ENCODE measurements at regions not wholly inside any gene's neighbourhood (a gene's known extent, or its start where the extent isn't known, plus 50 kb on each side); places are given as distances from the start of the nearest gene placed in this dataset.

DNA sequence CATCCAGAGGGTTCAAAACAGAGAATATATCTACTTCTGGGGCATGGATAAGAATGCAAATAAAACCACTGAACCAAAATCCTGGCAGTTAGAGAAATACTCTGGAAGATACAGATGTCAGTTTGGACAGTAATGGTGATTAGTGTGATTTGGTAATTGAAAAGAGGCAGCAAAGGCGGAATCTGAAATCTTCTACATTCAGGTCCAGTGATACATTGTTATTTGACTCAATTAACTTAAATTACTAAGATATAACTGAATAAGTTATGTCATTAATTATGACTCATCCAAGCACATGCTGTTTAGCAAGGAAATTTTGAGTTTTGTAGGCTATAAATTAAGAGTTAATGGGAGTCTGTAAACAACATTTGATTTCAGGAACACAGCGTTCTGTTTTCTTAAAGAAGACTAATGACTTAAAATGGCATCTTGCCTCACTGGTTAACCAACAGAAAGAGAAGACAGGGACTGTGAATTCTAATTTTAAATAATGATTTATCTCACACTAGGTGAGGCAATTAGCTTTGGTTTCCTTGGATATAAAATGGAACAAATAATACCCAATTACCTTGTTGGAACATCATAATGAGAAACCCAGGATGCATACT lies 937.1 kb downstream of the PDHA2 start:
- DNase-seq (ENCODE audit: low spot score) = no peak
- TF ChIP-seq, protein P1, sequence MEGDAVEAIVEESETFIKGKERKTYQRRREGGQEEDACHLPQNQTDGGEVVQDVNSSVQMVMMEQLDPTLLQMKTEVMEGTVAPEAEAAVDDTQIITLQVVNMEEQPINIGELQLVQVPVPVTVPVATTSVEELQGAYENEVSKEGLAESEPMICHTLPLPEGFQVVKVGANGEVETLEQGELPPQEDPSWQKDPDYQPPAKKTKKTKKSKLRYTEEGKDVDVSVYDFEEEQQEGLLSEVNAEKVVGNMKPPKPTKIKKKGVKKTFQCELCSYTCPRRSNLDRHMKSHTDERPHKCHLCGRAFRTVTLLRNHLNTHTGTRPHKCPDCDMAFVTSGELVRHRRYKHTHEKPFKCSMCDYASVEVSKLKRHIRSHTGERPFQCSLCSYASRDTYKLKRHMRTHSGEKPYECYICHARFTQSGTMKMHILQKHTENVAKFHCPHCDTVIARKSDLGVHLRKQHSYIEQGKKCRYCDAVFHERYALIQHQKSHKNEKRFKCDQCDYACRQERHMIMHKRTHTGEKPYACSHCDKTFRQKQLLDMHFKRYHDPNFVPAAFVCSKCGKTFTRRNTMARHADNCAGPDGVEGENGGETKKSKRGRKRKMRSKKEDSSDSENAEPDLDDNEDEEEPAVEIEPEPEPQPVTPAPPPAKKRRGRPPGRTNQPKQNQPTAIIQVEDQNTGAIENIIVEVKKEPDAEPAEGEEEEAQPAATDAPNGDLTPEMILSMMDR (IDR thresholded peaks at IDR 0.05) = no peak

DNA sequence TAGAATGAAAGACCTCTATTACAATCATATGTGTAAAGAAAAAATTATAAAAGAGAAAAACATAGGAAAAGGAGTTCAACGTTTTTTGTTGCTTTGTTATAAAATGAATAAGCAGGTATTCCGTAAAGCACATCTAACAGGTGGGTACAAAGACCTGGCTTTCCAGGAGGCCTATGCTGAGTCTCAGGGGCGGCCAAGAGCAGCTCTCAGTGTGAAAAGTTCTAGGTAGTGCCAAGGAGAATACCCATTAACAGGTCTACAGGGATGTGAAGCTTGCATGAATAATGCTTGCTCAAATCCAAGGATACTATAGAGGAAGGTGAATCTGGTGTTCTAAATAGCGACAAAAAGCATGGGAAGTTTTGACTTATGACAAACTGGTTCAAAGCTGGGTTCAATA lies 944.4 kb downstream of the PDHA2 start:
- TF ChIP-seq, protein P1 (IDR thresholded peaks at IDR 0.05) = no peak
- ATAC-seq (ENCODE audit: low FRiP score) = no peak
- DNase-seq (ENCODE audit: low spot score) = no peak

More for the DNA sequence above, 937.1 kb downstream of the PDHA2 start:
- peak; percentile 73 for ATAC-seq (ENCODE audit: low FRiP score)

DNA sequence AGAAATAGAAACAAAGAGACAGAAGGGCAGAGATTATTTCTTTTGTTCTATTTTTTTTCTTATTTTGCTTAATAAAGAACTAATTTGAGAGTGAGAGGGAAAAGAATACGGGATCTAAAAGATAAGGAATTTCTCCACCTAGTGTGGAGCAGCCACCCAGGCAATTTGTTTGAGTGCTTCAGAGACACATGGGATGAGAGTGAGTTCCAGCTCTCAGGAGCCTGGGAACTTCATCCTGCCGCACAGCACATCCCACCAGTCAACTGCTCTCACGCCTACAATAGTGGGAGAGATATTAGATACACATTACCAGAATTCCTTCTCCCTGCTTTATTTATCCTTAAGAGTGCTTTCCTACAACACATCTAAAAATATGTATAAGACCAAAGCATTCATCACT lies 946.4 kb downstream of the PDHA2 start:
- DNase-seq (ENCODE audit: low spot score) = no peak
- TF ChIP-seq, protein P1 (IDR thresholded peaks at IDR 0.05) = no peak
- ATAC-seq (ENCODE audit: low FRiP score) = no peak

DNA sequence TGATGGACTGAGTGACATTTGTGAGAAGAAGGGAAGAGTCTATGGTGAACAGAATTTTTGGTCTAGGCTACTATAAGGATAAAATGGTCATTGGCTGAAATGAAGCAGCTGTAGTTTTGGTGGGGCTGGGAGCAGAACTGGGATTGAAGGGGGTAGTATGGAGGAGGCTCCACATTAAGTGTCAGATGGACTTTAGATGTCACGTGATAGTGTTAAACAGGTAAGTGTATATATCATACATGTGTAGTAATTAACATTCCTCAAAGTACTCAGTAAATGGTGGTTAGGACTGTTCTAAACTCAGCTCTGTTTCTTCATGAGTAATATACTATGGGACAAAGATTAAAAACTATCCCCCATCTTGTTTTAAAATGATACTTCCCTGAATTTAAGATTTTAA lies 947.9 kb downstream of the PDHA2 start:
- ATAC-seq (ENCODE audit: low FRiP score) (no peak), DNase-seq (ENCODE audit: low spot score) (no peak)
- TF ChIP-seq, protein P1 (IDR thresholded peaks at IDR 0.05) = no peak

DNA sequence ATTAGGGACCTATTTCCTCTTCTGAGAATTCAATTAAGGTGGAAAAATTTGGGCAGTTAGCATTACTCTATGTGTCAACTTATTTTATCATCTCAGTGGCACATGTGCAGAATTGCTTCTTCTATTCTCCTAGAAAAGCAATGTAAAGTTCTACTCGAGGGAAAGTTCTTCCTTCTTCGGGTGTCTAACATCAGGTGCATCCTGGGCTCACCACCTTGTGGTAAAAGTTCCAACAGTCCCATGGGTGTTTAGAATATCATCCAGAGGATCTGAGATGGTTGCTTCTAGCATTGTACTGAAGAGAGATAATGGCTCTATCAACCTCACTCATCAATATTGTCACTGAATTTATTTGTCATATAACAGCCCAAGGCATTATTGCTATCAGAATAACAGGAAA lies 969.7 kb downstream of the PDHA2 start:
- ATAC-seq (ENCODE audit: low FRiP score) (no peak), DNase-seq (ENCODE audit: low spot score) (no peak)
- TF ChIP-seq, protein P1 (IDR thresholded peaks at IDR 0.05) = no peak

DNA sequence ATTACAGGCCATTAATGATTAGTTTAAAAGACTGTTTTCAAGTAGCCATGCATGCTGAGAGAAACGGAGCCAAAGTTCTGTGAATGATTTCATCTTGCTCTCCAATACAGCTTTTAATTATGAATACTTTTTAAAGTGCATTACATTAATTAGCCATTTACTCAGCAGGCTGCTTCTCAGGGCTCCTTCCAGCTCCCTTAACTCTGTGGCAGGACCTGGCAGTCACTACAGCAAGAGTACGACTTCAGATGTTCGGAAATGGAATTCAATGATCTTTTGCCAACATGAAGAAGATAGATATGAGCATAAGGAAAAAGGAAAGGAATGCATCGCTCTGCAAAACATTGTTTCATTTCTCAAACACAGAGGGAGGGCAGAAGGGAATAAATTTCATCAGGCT lies 987.2 kb downstream of the PDHA2 start:
- ATAC-seq (ENCODE audit: low FRiP score) (no peak), DNase-seq (ENCODE audit: low spot score) (no peak)
- TF ChIP-seq, protein P1 (IDR thresholded peaks at IDR 0.05) = no peak

DNA sequence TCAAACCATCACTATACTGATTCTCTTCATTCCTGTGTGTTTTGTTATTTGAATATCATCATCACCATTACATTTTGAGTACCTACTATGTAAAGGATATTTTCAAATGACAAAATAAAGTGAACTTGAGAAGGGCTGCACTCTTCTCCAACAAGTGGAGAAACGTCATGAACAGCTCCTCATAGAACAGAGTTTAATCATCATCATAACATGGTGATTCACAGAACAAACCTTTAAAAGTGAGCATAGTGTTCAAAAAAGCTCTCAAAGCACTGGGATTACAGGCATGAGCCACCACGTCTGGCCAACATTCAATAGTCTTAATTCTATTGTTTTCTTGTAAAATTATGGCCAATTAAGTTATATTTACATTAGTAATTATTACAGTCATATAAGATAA lies 993.9 kb downstream of the PDHA2 start:
- no peak for ATAC-seq (ENCODE audit: low FRiP score)
- no peak for DNase-seq (ENCODE audit: low spot score)
- TF ChIP-seq, protein P1 (IDR thresholded peaks at IDR 0.05) = no peak

Data from omental fat pad (tissue), 3 donors.